Cerebellar nuclear complex (tissue), 1 donor: ENCODE measurements at regions not wholly inside any gene's neighbourhood (a gene's known extent, or its start where the extent isn't known, plus 50 kb on each side); places are given as distances from the start of the nearest gene placed in this dataset.
"Not testable (repeated sequence)": the region's sequence is repeated elsewhere in the genome, so short reads cannot be mapped to it uniquely, and the experiment has no call there.

Experiments used
- DNase-seq, 2 experiments: peaks; one replicate each; lab custom pipeline; 2025; lab: John Stamatoyannopoulos, UW

- no peak for DNase-seq
Observed at GRCh38 chr16:13471036-13471435, 448.9 kb upstream of the ERCC4 start.

- no peak for DNase-seq
Observed at GRCh38 chr16:13478991-13479390, 441.0 kb upstream of the ERCC4 start.

GRCh38 chr16:13479549-13479948, 440.4 kb upstream of the ERCC4 start:
- no peak for DNase-seq

GRCh38 chr16:13480801-13481200, 439.2 kb upstream of the ERCC4 start:
- DNase-seq, result no peak

GRCh38 chr16:13483121-13483520, 436.8 kb upstream of the ERCC4 start:
- no peak for DNase-seq

GRCh38 chr16:13489416-13489815, 430.5 kb upstream of the ERCC4 start:
- not testable (repeated sequence) for DNase-seq

- DNase-seq, result no peak
Observed at GRCh38 chr16:13492046-13492445, 427.9 kb upstream of the ERCC4 start.

GRCh38 chr16:13503960-13504635, 415.9 kb upstream of the ERCC4 start:
- DNase-seq, result no peak

GRCh38 chr16:13507530-13507929, 412.4 kb upstream of the ERCC4 start:
- DNase-seq, result no peak

- no peak for DNase-seq
Observed at GRCh38 chr16:13510425-13511151, 409.4 kb upstream of the ERCC4 start.

GRCh38 chr16:13517841-13518240, 402.1 kb upstream of the ERCC4 start:
- DNase-seq, result no peak

GRCh38 chr16:13519871-13520270, 400.1 kb upstream of the ERCC4 start:
- no peak for DNase-seq

- DNase-seq, result no peak
Observed at GRCh38 chr16:13521356-13521755, 398.6 kb upstream of the ERCC4 start.

GRCh38 chr16:13527332-13527731, 392.6 kb upstream of the ERCC4 start:
- DNase-seq, result no peak

- no peak for DNase-seq
Observed at GRCh38 chr16:13528691-13529090, 391.3 kb upstream of the ERCC4 start.

GRCh38 chr16:13529193-13529982, 390.6 kb upstream of the ERCC4 start:
- no peak for DNase-seq

- DNase-seq, result no peak
Observed at GRCh38 chr16:13540771-13541170, 379.2 kb upstream of the ERCC4 start.

- no peak for DNase-seq
Observed at GRCh38 chr16:13542284-13542683, 377.7 kb upstream of the ERCC4 start.

GRCh38 chr16:13543850-13544249, 376.1 kb upstream of the ERCC4 start:
- no peak for DNase-seq

GRCh38 chr16:13545271-13545670, 374.7 kb upstream of the ERCC4 start:
- no peak for DNase-seq

- no peak for DNase-seq
Observed at GRCh38 chr16:13550254-13550653, 369.7 kb upstream of the ERCC4 start.

- DNase-seq, result no peak
Observed at GRCh38 chr16:13552062-13552959, 367.6 kb upstream of the ERCC4 start.
